GM21515 (cell line): ENCODE measurements at regions not wholly inside any gene's neighbourhood (a gene's known extent, or its start where the extent isn't known, plus 50 kb on each side); places are given as distances from the start of the nearest gene placed in this dataset.
"Not testable (repeated sequence)": the region's sequence is repeated elsewhere in the genome, so short reads cannot be mapped to it uniquely, and the experiment has no call there.

Experiments used
- ATAC-seq: cut with Tn5 transposase; IDR thresholded peaks from one replicate; pipeline ENCODE4 v1.9.1; 2021; ENCODE audit not compliant: unreplicated experiment

DNA sequence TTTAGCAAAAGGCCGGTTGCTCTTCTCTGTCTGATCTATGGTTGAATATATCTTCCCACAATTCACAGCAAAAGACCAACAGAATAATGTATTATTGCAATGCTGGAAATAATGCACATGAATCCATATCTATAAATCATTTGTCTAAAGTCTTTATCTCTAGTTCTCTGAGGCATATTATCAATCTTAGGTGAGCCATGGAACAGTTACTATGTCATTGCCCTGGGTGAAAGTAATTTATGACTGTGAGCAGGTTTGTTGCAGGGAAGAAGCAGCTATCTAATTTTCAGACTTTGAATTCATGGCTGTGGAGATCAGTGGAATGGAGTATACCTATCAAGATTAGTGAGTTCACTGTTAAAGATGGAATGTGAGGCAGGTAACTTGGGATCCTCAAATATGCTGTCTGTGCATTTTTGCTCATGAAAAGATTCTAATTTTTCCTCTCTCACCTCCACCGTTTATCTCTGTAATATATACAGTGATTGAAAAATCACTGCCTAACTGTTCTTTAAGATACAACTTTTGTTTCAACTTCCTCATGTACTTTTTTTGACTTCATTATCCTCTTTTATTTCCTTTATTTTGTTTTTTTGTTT is 256.8 kb upstream of the ARSJ start:
- no peak for ATAC-seq

DNA sequence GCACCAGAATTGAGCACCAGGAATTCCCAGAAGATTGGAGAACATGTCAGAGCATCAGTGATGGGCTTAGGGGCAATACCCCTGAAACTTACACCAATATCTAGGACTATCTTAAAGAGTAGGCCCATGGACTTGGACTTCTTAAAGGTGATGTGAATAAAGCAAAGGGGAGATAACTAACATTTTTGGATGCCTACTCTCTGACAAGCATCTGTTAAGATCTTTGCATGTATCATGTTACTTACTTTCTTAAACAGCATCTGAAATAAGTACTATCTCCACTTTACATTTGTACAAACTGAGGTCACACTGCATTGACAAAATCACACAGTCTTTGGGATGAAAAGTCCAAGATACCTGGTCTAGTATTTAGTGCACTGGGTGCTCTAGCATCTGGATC is 258.6 kb upstream of the ARSJ start:
- no peak for ATAC-seq

DNA sequence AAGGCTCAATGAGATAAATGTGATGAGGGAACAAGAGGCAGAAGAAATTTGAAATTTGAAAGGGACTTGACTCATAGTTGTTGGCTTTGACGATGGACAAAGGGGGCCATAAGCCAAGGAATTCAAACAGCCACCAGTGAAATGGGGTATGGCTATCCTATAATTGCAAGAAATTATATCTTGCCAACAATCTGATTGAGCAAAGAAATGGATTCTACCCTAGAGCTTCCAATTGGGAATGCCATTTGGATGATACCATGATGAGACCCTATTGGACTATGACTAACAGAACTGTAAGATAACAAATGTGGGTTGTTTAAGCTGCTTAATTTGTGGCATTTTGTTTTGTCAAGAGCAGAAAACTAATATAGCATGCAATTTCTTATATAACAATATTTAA is 270.1 kb upstream of the ARSJ start:
- no peak for ATAC-seq

DNA sequence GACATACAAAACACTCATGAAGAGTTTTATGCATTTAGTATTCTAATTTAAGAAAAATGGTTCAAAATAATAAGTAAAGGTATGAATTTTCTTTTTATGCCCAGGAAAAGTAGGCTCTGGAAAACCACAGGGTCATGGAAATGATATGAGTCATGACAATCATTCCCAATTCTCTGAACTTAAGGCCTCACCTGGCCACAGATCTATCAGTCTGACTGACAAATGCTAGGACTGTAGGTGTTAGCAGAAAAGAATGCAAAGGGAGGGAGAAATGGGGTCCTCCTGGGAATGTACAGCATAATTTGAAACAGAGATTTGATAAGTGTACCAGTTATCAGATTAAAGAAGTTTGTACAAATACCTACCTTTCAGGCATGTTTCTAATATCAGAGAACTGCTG is 270.5 kb upstream of the ARSJ start:
- ATAC-seq, result no peak

DNA sequence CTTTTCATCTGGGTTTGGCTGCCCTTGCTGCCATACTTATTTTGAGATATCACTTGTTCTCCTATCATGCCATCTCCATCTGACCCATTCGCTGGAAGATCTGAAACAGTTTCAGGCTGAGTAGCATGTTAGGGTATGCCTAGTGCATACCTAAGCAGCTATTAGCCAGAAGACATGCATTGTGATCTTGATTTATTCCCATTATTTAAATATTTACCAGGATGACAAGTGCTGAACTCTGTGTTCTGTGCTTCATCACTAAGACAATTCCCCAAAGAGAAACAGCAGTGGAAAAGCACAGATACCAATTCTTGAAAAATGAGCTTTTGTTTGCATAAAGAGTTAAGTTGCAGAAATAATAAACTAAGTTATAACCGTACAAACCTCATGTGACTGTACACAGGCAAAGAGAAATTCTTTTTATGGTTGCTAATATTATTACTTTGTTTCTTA is 271.0 kb upstream of the ARSJ start:
- ATAC-seq, result no peak

DNA sequence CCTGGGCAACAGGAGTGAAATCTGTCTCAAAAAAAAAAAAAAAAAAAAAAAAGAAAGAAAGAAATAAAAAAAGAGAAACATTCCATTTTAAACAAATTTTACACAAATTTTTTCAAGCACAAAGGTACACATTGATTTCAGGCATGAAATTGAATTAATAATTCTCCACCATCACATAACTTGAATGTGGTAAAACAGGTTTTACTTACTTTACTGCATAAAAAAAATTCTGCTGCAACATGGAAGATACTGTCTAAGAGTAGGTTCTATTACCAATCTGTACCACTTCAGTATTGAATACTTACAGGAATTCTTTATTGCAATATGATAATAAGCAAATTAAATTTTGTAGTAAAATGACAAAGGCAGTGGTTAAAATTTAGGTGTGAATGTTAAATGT is 271.6 kb upstream of the ARSJ start:
- ATAC-seq, result no peak

DNA sequence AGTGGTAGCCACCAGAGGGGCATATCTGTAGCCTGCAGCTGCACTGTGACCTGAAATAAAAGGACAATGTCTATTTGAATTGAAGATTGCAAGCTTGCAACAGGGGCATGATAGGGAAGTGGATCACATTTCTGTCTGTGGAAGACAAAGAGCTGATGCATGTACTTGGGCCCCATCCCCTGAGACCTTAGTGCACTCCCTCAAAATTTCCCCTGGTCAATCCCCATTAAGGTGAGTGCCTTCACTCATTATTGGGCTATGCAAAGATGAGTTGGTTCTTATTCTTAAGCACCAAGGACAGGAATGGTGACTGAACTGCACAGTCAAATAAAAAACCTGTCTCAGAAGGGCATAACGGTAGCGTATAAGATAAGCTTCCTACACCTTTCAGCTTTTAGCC is 273.1 kb upstream of the ARSJ start:
- ATAC-seq, result no peak

DNA sequence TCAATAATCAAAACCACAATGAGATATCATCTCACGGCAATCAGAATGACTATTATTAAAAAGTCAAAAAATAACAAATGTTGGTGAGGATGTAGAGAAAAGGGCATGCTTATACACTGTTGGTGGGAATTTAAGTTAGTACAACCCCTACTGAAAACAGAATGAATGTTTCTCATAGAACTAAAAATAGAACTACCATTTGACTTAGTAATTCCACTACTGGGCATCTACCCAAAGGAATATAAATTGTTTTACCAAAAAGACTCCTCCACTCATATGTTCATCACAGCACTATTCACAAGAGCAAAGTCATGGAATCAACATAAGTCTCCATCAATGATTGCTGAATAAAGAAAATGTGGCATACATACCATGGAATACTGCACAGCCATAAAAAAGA is 278.1 kb upstream of the ARSJ start:
- ATAC-seq, result no peak

DNA sequence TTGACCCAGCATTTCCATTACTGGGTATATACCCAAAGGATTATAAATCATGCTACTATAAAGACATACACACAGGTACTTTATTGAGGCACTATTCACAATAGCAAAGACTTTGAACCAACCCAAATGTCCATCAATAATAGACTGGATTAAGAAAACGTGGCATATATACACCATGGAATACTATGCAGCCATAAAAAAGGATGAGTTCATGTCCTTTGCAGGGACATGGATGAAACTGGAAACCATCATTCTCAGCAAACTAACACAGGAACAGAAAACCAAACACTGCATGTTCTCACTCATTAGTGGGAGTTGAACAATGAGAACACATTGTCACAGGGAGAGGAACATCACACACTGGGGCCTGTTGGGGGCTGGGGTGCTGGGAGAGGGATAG is 283.0 kb upstream of the ARSJ start:
- not testable (repeated sequence) for ATAC-seq

DNA sequence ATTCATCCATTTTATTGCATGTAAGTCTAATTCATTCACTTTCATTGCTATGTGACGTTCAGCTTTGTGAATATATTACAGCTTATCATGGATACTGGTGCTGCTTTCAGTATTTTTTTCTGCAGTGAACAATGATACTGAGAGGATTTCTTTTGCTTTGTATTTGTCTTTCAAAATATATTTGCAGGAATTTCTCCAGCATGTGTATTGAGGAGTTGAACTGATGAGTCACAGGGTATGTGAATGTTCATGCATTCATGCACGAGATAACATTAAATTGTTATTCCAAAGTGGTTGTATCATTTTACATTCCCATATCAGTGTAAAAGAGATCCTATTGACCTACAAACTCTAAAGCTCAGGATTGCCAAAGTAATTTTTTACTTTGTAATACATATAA is 283.8 kb upstream of the ARSJ start:
- no peak for ATAC-seq

DNA sequence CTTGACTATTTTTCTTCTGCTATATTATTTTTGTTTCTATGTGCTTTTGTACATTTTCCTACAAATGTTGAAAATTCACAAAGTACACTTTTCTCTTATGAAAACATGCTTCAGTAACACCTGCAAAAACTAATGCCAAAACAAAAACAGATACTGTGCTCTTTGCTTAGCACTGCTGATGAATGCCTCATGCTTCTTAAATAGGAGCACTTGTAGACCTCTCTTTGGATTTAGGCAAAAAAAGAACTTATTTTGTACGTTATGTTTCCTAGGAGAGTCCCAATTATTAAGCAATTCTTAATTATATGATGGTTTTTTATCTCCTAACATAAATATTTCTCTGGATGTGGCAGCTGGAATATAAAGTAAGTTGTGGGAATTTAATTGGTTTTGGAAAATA is 285.0 kb upstream of the ARSJ start:
- no peak for ATAC-seq

DNA sequence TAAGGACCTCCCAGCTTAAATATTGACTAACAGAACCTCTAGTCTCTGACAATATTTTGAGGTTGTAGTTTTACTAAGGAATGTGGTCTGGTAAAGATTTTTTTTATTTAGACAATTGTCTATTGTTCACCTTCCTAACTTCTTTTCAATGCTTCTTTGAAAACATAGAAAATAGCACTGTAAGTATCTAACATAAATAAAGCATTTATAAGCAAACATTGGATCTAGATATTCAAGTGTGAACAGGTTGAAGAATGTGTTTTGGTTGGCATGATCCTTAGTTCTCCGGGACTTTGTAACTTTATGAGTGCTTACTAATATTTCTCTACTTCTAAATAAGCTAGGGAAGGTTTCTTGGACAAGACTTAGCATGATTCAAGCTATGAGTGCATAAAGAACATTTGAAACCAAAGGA is 285.4 kb upstream of the ARSJ start:
- ATAC-seq, result no peak

DNA sequence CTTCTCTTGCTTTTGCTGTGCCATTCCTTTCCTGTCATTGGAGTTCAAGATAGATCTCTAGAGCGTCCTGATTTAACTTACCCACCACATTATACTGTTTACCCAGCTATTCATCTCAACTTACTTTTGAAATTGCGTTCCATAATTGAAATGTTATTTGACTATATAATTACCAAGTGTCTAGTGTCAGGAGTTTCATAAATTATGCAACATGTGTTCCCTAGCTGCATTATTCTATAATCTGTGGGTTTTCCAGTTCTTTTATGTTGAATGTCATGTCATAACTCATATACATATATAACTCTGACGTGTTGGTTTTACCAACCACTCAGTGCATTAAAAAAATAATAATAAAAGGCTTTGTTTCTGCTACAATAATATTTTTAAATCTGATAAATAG is 285.9 kb upstream of the ARSJ start:
- no peak for ATAC-seq

DNA sequence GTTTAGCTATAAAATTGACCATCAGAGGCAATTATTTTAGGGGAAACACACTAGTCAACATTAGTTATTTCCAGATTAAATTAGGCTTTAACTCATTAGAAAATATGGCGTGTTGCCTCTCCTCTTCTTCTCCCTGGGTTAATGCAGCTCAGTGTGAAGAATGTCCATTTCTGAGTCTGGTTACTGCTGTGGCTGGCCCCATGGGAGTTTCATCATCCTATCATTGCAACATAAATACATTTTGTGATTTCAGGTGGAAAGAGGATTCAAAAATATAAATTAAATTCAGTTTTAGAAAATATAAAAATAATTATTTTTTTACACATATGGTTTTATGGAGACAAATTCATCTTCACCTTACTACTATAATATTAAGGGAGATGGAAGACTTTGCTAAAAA is 288.5 kb upstream of the ARSJ start:
- no peak for ATAC-seq

DNA sequence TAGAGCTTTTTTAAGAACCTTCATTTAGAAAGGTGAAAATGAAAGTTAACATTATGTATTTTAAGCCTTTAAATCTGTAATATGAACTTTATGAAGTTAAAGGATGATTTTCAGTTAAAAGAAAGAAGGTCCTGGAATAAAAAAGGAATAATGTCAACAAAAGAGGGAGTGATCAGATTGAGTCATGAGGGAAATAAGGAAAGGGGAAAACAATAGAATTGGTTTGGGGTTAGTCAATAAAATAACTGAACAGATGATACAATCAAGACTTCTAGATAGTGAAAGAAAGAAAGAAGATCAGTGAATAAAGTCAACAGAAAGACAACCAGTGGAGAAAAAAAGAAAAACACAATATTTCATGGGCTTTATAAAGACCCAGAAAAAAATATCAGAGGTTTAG is 291.6 kb upstream of the ARSJ start:
- ATAC-seq, result no peak

DNA sequence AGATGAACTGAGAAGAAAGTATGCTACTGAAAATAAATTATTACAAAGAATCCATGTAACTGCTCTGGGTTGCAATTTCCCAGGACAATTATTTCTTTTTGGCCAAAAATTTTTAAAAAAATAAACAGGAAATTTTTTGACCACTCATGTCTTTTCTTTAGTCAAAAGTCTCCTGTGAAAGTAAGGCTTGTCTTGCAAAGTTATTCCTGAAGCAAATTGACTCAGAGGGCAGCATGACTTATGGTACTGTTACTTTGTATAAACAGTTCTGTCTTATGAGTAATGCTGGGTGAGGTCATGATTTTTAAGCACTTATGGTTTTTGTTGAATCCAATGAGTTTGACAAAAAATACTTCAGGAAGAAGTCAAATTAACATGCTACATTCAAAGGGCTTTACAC is 292.8 kb upstream of the ARSJ start:
- ATAC-seq, result no peak

DNA sequence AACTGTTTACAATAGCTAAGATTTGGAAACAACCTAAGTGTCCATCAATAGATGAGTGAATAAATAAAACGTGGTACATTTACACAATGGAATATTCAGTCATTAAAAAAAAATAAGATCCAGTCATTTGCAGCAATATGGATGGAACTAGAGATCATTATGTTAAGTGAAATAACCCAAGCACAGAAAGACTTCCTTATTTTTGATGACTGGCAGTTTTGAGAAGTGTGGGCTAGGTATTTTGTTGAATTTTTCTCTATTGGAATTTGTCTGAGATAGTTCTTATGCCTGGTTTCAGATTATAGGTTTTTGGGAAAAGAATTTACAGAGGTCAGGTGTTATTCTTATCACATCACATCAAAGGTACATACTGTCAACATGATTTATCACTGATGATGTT is 293.8 kb upstream of the ARSJ start:
- no peak for ATAC-seq

DNA sequence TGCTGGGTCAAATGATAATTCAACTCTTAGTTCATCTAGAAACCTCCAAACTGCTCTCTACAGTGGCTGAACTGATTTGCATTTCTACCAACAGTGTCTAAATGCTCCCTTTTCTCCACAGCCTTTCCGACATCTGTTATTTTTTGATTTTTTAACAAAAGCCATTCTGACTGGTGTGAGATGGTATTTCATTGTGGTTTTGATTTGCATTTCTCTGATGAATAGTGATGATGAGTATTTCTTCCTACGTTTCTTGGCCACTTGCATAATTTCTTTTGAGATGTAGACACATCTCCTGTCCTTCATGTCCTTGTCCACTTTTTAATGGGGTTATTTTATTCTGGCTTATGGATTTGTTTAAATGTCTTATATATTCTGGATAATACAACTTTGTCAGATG is 298.2 kb upstream of the ARSJ start:
- no peak for ATAC-seq

DNA sequence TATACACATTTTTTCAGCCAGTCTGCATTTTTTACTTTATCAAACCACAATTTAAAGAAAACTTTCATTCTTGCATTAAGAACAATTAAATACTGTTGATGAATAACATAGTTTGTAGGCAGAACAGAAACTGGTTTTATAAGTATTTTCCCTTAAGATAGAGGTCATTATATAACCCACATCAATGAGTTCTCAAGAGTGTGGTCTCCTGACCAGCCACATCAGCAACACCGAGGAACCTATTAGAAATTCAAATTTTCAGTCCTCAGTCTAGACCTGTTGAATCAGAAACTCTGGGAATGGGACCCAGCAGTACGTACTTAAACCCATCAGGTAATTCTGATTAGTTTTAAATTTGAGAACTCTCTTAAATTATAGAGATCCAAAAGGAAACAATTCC is 299.6 kb upstream of the ARSJ start:
- no peak for ATAC-seq

DNA sequence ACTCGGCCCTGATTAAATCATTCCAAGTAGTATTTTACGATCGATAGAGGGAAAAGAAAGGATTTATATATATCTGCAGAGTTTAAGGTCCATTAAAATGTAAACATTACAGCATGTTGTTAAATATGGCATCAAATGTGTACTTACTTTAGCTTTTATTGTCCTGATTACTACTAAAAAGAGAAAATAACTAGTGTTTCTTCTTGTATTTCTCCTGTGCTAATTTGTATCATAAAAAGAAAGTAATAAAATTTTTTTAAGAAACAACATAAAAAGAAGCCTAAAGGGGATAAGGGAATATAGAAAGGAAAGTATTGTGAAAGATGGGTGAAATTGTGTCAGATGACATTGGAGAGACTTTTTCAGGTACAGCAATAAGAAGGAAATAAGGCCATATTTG is 300.3 kb upstream of the ARSJ start:
- ATAC-seq, result no peak

DNA sequence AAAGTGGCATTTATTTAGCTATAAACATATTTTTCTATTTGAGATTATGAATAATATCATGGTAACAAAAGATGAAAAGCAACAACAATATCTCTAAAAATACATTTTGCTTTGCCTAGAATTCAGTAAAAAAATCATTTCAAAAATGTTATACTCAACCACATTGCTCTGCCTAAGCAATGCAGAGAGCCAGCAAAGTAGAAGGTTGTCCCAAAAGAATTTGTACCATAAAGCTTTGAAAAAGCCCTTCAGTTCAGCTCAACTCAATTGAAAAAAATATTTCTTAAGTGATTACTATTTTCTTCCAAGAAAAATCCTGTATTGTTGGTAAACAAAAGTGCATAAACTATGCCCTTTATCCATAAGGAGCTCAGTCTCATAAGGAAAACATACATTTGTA is 301.2 kb upstream of the ARSJ start:
- no peak for ATAC-seq

DNA sequence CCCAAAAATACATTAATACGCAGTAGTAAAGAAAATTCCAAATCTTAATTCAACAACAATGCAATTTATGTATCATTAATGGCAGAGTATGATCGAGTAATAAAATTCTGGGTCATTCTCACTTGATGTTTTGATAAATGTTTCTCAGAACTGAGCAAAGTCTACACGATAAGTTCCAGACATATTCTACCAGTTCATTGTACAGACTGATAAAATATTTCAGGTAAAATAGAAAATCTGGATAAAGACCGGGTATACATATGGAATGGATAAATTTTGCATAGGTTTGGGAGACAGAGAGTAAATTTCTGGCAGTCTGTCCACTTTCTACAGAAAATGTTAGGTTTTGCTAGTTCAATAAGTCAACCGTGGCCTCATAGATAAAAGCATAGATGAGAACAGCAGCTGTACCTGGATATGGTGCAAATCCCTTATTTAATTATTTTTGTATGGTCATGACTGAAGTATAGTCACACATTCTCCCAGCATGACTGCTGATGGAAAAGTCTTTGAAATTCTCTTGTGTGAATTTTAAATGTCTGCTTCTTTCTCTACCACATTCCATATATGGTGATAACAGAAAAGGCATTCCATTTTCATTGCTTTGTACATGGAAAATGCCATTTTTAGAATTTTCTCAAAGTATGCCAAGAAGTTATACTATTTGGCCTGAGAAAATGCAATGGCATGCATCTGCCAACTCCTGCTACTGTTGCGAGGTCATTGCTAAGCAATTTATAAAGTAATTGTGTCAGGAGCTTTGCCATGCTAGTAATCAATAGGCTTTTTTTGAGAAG is 301.9 kb upstream of the ARSJ start:
- ATAC-seq, result no peak

DNA sequence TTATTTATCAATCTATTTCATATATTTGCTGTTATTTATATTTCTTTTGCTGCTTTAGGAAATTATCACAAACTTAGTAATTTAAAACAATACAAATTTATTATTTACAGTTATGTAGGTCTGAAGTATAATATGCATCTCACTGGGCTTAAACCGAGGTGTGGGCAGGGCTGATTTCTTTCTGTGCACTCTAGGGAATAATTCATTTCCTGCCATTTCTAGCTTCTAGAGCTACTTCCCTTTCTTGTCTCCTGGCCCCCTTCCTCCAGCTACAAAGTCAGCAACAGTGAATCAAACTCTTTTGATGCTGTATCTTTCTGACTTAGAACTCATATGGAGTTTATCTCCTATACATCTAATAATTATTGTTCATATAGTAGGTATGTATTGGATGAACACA is 303.5 kb upstream of the ARSJ start:
- ATAC-seq, result no peak
